ENCODE measurements at regions not wholly inside any gene's neighbourhood (a gene's known extent, or its start where the extent isn't known, plus 50 kb on each side); places are given as distances from the start of the nearest gene placed in this dataset.

- no peak for DNase-seq (ENCODE audit: low read depth)
- no peaks in the 10 kb centered on the region for H3K27me3 ChIP-seq (ENCODE audit: control insufficient read depth, insufficient read depth, low read length)
- H3K4me3 ChIP-seq (ENCODE audit: low read depth, low read length): no peak overlapping the region
- no peaks in the 10 kb centered on the region for H3K36me3 ChIP-seq (ENCODE audit: control insufficient read depth, insufficient read depth, low read length)
- TF ChIP-seq CTCF (IDR thresholded peaks at IDR 0.05; ENCODE audit: insufficient read depth, low read length, poor library complexity, severe bottlenecking): no peak
Observed at GRCh38 chr13:40457929-40458719, 208.3 kb downstream of the FOXO1 start.

- no peaks in the 10 kb centered on the region for H3K27me3 ChIP-seq (ENCODE audit: control insufficient read depth, insufficient read depth, low read length)
- no peak overlapping the region for H3K4me3 ChIP-seq (ENCODE audit: low read depth, low read length)
- TF ChIP-seq CTCF (IDR thresholded peaks at IDR 0.05; ENCODE audit: insufficient read depth, low read length, poor library complexity, severe bottlenecking): no peak
- no peaks in the 10 kb centered on the region for H3K36me3 ChIP-seq (ENCODE audit: control insufficient read depth, insufficient read depth, low read length)
- DNase-seq (ENCODE audit: low read depth): no peak
Observed at GRCh38 chr13:40458720-40458990, 207.8 kb downstream of the FOXO1 start.

GRCh38 chr13:40460116-40460515, 206.3 kb downstream of the FOXO1 start:
- Histone ChIP-seq H3K27me3 (ENCODE audit: control insufficient read depth, insufficient read depth, low read length) (no peaks in the 10 kb centered on the region), H3K36me3 (ENCODE audit: control insufficient read depth, insufficient read depth, low read length) (no peaks in the 10 kb centered on the region), H3K4me3 (ENCODE audit: low read depth, low read length) (no peak overlapping the region)
- no peak for TF ChIP-seq CTCF (IDR thresholded peaks at IDR 0.05; ENCODE audit: insufficient read depth, low read length, poor library complexity, severe bottlenecking)
- DNase-seq (ENCODE audit: low read depth): no peak

- TF ChIP-seq CTCF (IDR thresholded peaks at IDR 0.05; ENCODE audit: insufficient read depth, low read length, poor library complexity, severe bottlenecking): no peak
- H3K36me3 ChIP-seq (ENCODE audit: control insufficient read depth, insufficient read depth, low read length): no peaks in the 10 kb centered on the region
- no peak for DNase-seq (ENCODE audit: low read depth)
Observed at GRCh38 chr13:40464337-40465014, 202.0 kb downstream of the FOXO1 start.

GRCh38 chr13:40465015-40465390, 201.4 kb downstream of the FOXO1 start:
- DNase-seq (ENCODE audit: low read depth): no peak
- Histone ChIP-seq H3K27me3 (ENCODE audit: control insufficient read depth, insufficient read depth, low read length) (no peaks in the 10 kb centered on the region), H3K4me3 (ENCODE audit: low read depth, low read length) (no peak overlapping the region), H3K36me3 (ENCODE audit: control insufficient read depth, insufficient read depth, low read length) (no peaks in the 10 kb centered on the region)
- TF ChIP-seq CTCF (IDR thresholded peaks at IDR 0.05; ENCODE audit: insufficient read depth, low read length, poor library complexity, severe bottlenecking): no peak

More at GRCh38 chr13:40464337-40465014, 202.0 kb downstream of the FOXO1 start:
- H3K4me3 ChIP-seq (ENCODE audit: low read depth, low read length): no peak overlapping the region
- H3K27me3 ChIP-seq (ENCODE audit: control insufficient read depth, insufficient read depth, low read length): no peaks in the 10 kb centered on the region

Data from kidney epithelial cell (primary cell).